Spleen (tissue), 7 donors: ENCODE measurements at regions not wholly inside any gene's neighbourhood (a gene's known extent, or its start where the extent isn't known, plus 50 kb on each side); places are given as distances from the start of the nearest gene placed in this dataset.

Experiments
- POLR2A ChIP-seq, 3 donors: fragments of 450-650 bp; IDR thresholded peaks; one replicate each; pipeline ENCODE4 v1.5.1; 2017; ENCODE audit warnings: antibody characterized with exemption in 3 of 3, mild to moderate bottlenecking in 1 of 3
- POLR2AphosphoS5 ChIP-seq, 3 donors: sonication (generic); formaldehyde crosslinking; IDR thresholded peaks; one replicate each; pipeline ENCODE4 v1.5.1; 2017; ENCODE audit warnings: antibody characterized with exemption in 3 of 3
- TF ChIP-seq, protein P1 (sequence below), 11 experiments: fragments of 200-600 bp in 7 of 11; fragments of 450-650 bp in 4 of 11; sonication (generic) in 4 of 11; IDR thresholded peaks in 8 of 11; conservative IDR thresholded peaks in 3 of 11; 1 replicate in 7 of 11; 2 replicates in 4 of 11; pipeline versions ENCODE4 v1.4.0 to v1.8.0; 2016 to 2021; ENCODE audit warnings: antibody characterized with exemption in 11 of 11, inconsistent platforms in 4 of 11, mild to moderate bottlenecking in 1 of 11
- donor health status: DM: no; HTN: no; CAD: no; lungs with moderate emphysema.
- donor health status: DM: no; HTN: no; CAD: no.
- donor health status: DM: no; HTN: no; CAD: no.

GRCh38 chr20:25856256-25856884 lies 159.7 kb upstream of the ZNF337 start:
- TF ChIP-seq POLR2AphosphoS5 (IDR thresholded peaks at IDR 0.05) (no peak), POLR2A (IDR thresholded peaks at IDR 0.05) (no peak)
- TF ChIP-seq, protein P1, sequence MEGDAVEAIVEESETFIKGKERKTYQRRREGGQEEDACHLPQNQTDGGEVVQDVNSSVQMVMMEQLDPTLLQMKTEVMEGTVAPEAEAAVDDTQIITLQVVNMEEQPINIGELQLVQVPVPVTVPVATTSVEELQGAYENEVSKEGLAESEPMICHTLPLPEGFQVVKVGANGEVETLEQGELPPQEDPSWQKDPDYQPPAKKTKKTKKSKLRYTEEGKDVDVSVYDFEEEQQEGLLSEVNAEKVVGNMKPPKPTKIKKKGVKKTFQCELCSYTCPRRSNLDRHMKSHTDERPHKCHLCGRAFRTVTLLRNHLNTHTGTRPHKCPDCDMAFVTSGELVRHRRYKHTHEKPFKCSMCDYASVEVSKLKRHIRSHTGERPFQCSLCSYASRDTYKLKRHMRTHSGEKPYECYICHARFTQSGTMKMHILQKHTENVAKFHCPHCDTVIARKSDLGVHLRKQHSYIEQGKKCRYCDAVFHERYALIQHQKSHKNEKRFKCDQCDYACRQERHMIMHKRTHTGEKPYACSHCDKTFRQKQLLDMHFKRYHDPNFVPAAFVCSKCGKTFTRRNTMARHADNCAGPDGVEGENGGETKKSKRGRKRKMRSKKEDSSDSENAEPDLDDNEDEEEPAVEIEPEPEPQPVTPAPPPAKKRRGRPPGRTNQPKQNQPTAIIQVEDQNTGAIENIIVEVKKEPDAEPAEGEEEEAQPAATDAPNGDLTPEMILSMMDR (IDR thresholded peaks at IDR 0.05 in 8 of 11, conservative IDR thresholded peaks at IDR 0.05 in 3 of 11), result no peak
